Panc1 (cell line): ENCODE measurements at regions not wholly inside any gene's neighbourhood (a gene's known extent, or its start where the extent isn't known, plus 50 kb on each side); places are given as distances from the start of the nearest gene placed in this dataset.

Experiments used
- ATAC-seq: fragments of 200-7000 bp; cut with Tn5 transposase; 2 replicates; pipeline ENCODE4 v1.9.1; 2020; ENCODE audit warnings: mild to moderate bottlenecking, moderate library complexity
- BruUV-seq: library from RNA; stranded (reverse); fragments of 400-500 nt; replicated peaks from 2 replicates; lab custom pipeline; 2021; lab: Mats Ljungman, UMichigan
- CTCF ChIA-PET: fragments of 300-600 bp; sonication (Branson Sonifier 250); formaldehyde crosslinking; loops from one replicate; lab custom pipeline; 2022; ENCODE audit warnings: antibody characterized with exemption; lab: Charles Lee
- POLR2A ChIA-PET: fragments of 300-600 bp; sonication (Branson Sonifier 250); formaldehyde crosslinking; loops from one replicate; lab custom pipeline; 2022; ENCODE audit warnings: antibody characterized with exemption; lab: Charles Lee
- DNase-seq: peaks from one replicate; pipeline ENCODE4 v3.0.0-alpha.2; 2010; ENCODE audit warnings: low read depth, low spot score
- H3K27ac ChIP-seq: 2 replicates; pipeline ENCODE4 v1.5.1; 2011; ENCODE audit warnings: mild to moderate bottlenecking, low read length, inconsistent platforms
- H3K27me3 ChIP-seq: fragments of 200-500 bp; sonication (Bioruptor generic); 2 replicates; pipeline ENCODE4 v1.6.0; 2014; ENCODE audit warnings: low read length, inconsistent platforms; ENCODE audit not compliant: control insufficient read depth, insufficient read depth
- H3K36me3 ChIP-seq: fragments of 200-500 bp; sonication (Bioruptor generic); 2 replicates; pipeline ENCODE4 v1.5.1; 2014; ENCODE audit warnings: inconsistent platforms, mild to moderate bottlenecking, low read length, moderate library complexity; ENCODE audit not compliant: control insufficient read depth, insufficient read depth
- H3K4me1 ChIP-seq: 2 replicates; pipeline ENCODE4 v1.5.1; 2011; ENCODE audit warnings: inconsistent platforms, mild to moderate bottlenecking, low read length, moderate library complexity; ENCODE audit not compliant: control insufficient read depth, insufficient read depth
- H3K4me3 ChIP-seq, 2 experiments: 2 replicates each; pipeline ENCODE4 v1.5.1; 2011 to 2012; ENCODE audit warnings: low read depth in 2 of 2, low read length in 2 of 2, mild to moderate bottlenecking in 2 of 2, inconsistent platforms in 1 of 2, moderate library complexity in 1 of 2
- H3K9me3 ChIP-seq: fragments of 200-500 bp; sonication (Bioruptor generic); 2 replicates; pipeline ENCODE4 v1.5.1; 2014; ENCODE audit warnings: low read depth, mild to moderate bottlenecking, inconsistent platforms, low read length, moderate library complexity; ENCODE audit not compliant: control insufficient read depth, insufficient read depth
- CTCF ChIP-seq: fragments of 450-650 bp; IDR thresholded peaks from 2 replicates; pipeline ENCODE4 v1.5.1; 2017; ENCODE audit warnings: mild to moderate bottlenecking
- POLR2AphosphoS5 ChIP-seq: IDR thresholded peaks from 2 replicates; pipeline ENCODE4 v1.6.1; 2012; ENCODE audit warnings: mild to moderate bottlenecking, low read depth, low read length, moderate library complexity
- REST ChIP-seq, 2 experiments: IDR thresholded peaks; 2 replicates each; pipeline ENCODE4 v1.6.1; 2011 to 2012; ENCODE audit warnings: low read depth in 2 of 2, control low read depth in 1 of 2, low read length in 1 of 2, mild to moderate bottlenecking in 1 of 2, moderate library complexity in 1 of 2; ENCODE audit not compliant: insufficient read depth in 1 of 2
- SIN3A ChIP-seq: IDR thresholded peaks from 2 replicates; pipeline ENCODE4 v1.6.1; 2012; ENCODE audit warnings: low read depth, mild to moderate bottlenecking, low read length, moderate library complexity, borderline replicate concordance; ENCODE audit not compliant: insufficient read depth
- TCF7L2 ChIP-seq: IDR thresholded peaks from 2 replicates; pipeline ENCODE4 v1.6.1; 2011; ENCODE audit warnings: mild to moderate bottlenecking, low read depth, low read length, inconsistent platforms
- in situ Hi-C: cut with HindIII; loops from 2 replicates; pipeline ENCODE4 v1.10.0; 2016; ENCODE audit warnings: low sequenced_read_pairs, low pct_unique_long_range_greater_than_20kb
- intact Hi-C: fragments of 100-400 bp; cut with micrococcal nuclease; formaldehyde crosslinking; loops from one replicate; pipeline ENCODE4 v1.10.0; 2022; ENCODE audit not compliant: unreplicated experiment

DNA sequence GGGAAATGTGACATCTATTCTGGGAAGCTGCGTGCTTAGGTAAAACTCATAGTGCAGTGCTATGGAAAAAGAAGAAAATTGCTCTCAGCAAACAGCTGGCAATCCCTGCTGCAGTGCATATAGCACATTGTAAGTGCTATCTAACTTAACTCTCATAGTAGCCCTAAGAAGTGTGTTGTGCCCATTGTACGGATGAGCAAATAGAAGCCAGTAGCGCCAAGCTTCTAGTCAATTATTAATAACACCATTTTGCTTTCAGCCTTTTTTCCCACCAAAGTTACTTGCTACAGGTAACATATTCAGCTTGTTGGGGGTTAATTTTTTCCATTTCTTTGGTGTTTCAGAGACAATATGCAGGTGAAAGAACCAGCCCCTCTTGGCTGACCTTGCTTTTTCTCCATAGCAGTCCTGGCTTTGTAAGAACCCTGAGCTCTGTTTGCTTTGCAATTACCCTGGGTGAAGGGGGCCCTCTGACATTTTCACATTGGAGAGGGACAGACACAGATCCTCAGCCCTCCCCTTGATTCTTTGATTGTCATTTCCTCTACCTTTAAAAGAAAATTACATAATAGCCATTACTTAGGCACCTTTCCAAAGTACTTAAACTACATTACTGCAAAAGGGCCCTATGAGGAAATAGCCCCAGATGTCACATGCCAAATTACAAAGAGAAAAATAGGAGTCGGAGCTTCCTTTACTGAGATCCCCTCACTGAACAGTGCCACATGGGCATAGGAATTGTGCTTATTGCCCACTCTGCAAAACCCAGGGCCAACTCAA is 576.2 kb upstream of the TBX3 start:
- H3K9me3 ChIP-seq = no peaks in the 10 kb centered on the region
- H3K4me3 ChIP-seq = no peak overlapping the region
- H3K27me3 ChIP-seq = no peaks in the 10 kb centered on the region
- TF ChIP-seq TCF7L2 (no peak), REST (IDR thresholded peaks at IDR 0.05; ENCODE audit: insufficient read depth in 1 of 2, low read depth in 2 of 2, low read length in 1 of 2) (no peak), POLR2AphosphoS5 (no peak), SIN3A (no peak), CTCF (no peak)
- no peaks in the 10 kb centered on the region for H3K4me1 ChIP-seq
- ATAC-seq (no peak), DNase-seq (no peak)
- no TSS peak for BruUV-seq
- no peaks in the 10 kb centered on the region for H3K36me3 ChIP-seq
- POLR2A ChIA-PET = no interaction called here
- intact Hi-C loops (no loop called here), in situ Hi-C loops (no loop called here)
- no peak overlapping the region for H3K27ac ChIP-seq
- CTCF ChIA-PET = no interaction called here

DNA sequence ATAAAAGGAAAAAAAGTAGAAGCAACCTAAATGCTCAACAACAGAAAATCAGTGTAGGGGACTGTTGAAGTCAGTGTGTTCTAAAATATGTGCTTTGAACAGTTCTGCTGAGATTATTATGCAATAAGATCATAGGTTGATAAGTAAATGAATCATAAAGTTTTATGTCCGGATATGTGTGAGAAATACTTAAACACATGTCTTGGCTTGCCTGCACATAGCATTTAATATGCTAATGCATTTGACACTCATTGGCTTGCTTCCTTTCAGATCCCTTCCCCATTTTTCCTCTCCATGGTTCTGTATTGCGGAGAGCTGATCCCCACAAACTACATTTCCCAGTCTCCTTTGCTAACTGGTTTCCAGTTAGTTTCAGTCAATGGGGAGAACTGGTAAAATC is 573.8 kb upstream of the TBX3 start:
- H3K4me3 ChIP-seq = no peak overlapping the region
- DNase-seq (no peak), ATAC-seq (no peak)
- POLR2A ChIA-PET = no interaction called here
- H3K4me1 ChIP-seq = no peaks in the 10 kb centered on the region
- no peaks in the 10 kb centered on the region for H3K9me3 ChIP-seq
- no TSS peak for BruUV-seq
- intact Hi-C loops = no loop called here
- no peak overlapping the region for H3K27ac ChIP-seq
- TF ChIP-seq SIN3A (no peak), REST (IDR thresholded peaks at IDR 0.05; ENCODE audit: insufficient read depth in 1 of 2, low read depth in 2 of 2, low read length in 1 of 2) (no peak), TCF7L2 (no peak), POLR2AphosphoS5 (no peak), CTCF (no peak)
- CTCF ChIA-PET = no interaction called here
- no peaks in the 10 kb centered on the region for H3K27me3 ChIP-seq
- H3K36me3 ChIP-seq = no peaks in the 10 kb centered on the region
- in situ Hi-C loops = no loop called here
